K562 (cell line): ENCODE measurements at regions not wholly inside any gene's neighbourhood (a gene's known extent, or its start where the extent isn't known, plus 50 kb on each side); places are given as distances from the start of the nearest gene placed in this dataset.

ENCODE experiments used
- ATAC-seq: fragments of 200-7000 bp; cut with Tn5 transposase; 3 replicates; pipeline ENCODE4 v1.9.1; 2020; ENCODE audit warnings: moderate library complexity
- BruUV-seq: library from RNA; stranded (reverse); fragments of 400-500 nt; replicated peaks from 2 replicates; lab custom pipeline; 2021; lab: Mats Ljungman, UMichigan
- CTCF ChIA-PET: fragments of 300-600 bp; formaldehyde crosslinking; extraction: SDS; loops from one replicate; lab custom pipeline; 2021; ENCODE audit warnings: low intra/inter-chr PET ratio; lab: Yijun Ruan, JAX
- POLR2A ChIA-PET: fragments of 300-600, 350-650 bp; sonication (Branson Sonifier 250); formaldehyde crosslinking; extraction: SDS; loops from one replicate; lab custom pipeline; 2021; ENCODE audit warnings: antibody characterized with exemption, inconsistent platforms; lab: Yijun Ruan, JAX
- DNase-seq, 4 experiments: peaks; one replicate each; pipeline versions ENCODE4 v3.0.0 to v3.0.0-alpha.2; 2011 to 2018; ENCODE audit warnings: low spot score in 3 of 4, mixed read lengths in 3 of 4; ENCODE audit errors: extremely low read depth in 1 of 4
- FAIRE-seq: peaks from 2 replicates; lab custom pipeline; 2011; peaks lifted over from hg19 to GRCh38; lab: Jason Lieb, UNC
- H2AFZ ChIP-seq: 2 replicates; pipeline ENCODE4 v1.6.0; 2011; ENCODE audit warnings: low read depth, low read length, control low read depth, inconsistent platforms
- H3K27ac ChIP-seq: fragments of 200-600 bp; 3 replicates; pipeline ENCODE4 v1.8.0; 2011; ENCODE audit warnings: low read depth, mild to moderate bottlenecking, control low read depth, inconsistent platforms, low read length, moderate library complexity, mixed read lengths; ENCODE audit errors: extremely low read depth
- H3K27me3 ChIP-seq, 2 experiments: fragments of 300-600 bp in 1 of 2; 2 replicates in 1 of 2; 3 replicates in 1 of 2; pipeline versions ENCODE4 v1.6.0 to v1.8.0; 2011; ENCODE audit warnings: inconsistent platforms in 2 of 2, low read length in 2 of 2, mild to moderate bottlenecking in 1 of 2, mixed read lengths in 1 of 2, moderate library complexity in 1 of 2; ENCODE audit not compliant: control insufficient read depth in 2 of 2, insufficient read depth in 2 of 2
- H3K36me3 ChIP-seq: fragments of 300-600 bp; 3 replicates; pipeline ENCODE4 v1.8.0; 2011; ENCODE audit warnings: mild to moderate bottlenecking, low read length, inconsistent platforms; ENCODE audit not compliant: control insufficient read depth, insufficient read depth
- H3K4me1 ChIP-seq, 2 experiments: fragments of 200-600 bp in 1 of 2; replicated peaks in 1 of 2; 2 replicates in 1 of 2; 3 replicates in 1 of 2; pipeline versions ENCODE4 v1.5.1 to v1.8.0; 2011; ENCODE audit warnings: inconsistent platforms in 2 of 2, low read length in 2 of 2, mild to moderate bottlenecking in 1 of 2, mixed read lengths in 1 of 2, moderate library complexity in 1 of 2; ENCODE audit not compliant: control insufficient read depth in 2 of 2, insufficient read depth in 2 of 2
- H3K4me2 ChIP-seq: 2 replicates; pipeline ENCODE4 v1.6.1; 2011; ENCODE audit warnings: low read length, control low read depth, inconsistent platforms, mixed read lengths; ENCODE audit not compliant: insufficient read depth
- H3K4me3 ChIP-seq: fragments of 200-600 bp; sonication (generic), shearing (Covaris generic); 2 replicates; pipeline ENCODE4 v1.5.1; 2016; ENCODE audit warnings: control low read depth, inconsistent platforms
- H3K79me2 ChIP-seq: fragments of 200-600 bp; 3 replicates; pipeline ENCODE4 v1.8.0; 2011; ENCODE audit warnings: low read length, inconsistent platforms; ENCODE audit not compliant: control insufficient read depth, insufficient read depth
- H3K9ac ChIP-seq, 2 experiments: 2 replicates each; pipeline versions ENCODE4 v1.6.0 to v1.6.1; 2011; ENCODE audit warnings: low read depth in 2 of 2, low read length in 2 of 2, control low read depth in 1 of 2, inconsistent platforms in 1 of 2, mild to moderate bottlenecking in 1 of 2, mixed read lengths in 1 of 2; ENCODE audit not compliant: insufficient read depth in 1 of 2
- H3K9me1 ChIP-seq: one replicate; pipeline ENCODE4 v1.6.0; 2011; ENCODE audit warnings: inconsistent platforms, mild to moderate bottlenecking, low read length, moderate library complexity; ENCODE audit not compliant: control insufficient read depth, insufficient read depth
- H3K9me3 ChIP-seq: replicated peaks from 2 replicates; pipeline ENCODE4 v1.5.1; 2011; ENCODE audit warnings: low read depth, low read length, inconsistent platforms; ENCODE audit not compliant: control insufficient read depth, insufficient read depth
- H4K20me1 ChIP-seq: replicated peaks from 2 replicates; pipeline ENCODE4 v1.6.1; 2011; ENCODE audit warnings: low read length, inconsistent platforms, mixed read lengths; ENCODE audit not compliant: control insufficient read depth, insufficient read depth
- CSDE1 ChIP-seq, 2 experiments: fragments of 450-650 bp; IDR thresholded peaks; 2 replicates each; pipeline ENCODE4 v1.6.1; 2016; ENCODE audit warnings: mild to moderate bottlenecking in 1 of 2
- FIP1L1 ChIP-seq: fragments of 200-400 bp; formaldehyde crosslinking; IDR thresholded peaks from 2 replicates; pipeline ENCODE4 v1.6.1; 2018; ENCODE audit warnings: mild to moderate bottlenecking, low read depth, low read length; ENCODE audit not compliant: poor library complexity, severe bottlenecking
- HDAC8 ChIP-seq: fragments of 450-650 bp; IDR thresholded peaks from 2 replicates; pipeline ENCODE4 v1.6.1; 2016; ENCODE audit warnings: mild to moderate bottlenecking, missing genetic modification characterization, moderate library complexity, missing compliant biosample characterization
- ILK ChIP-seq: fragments of 450-650 bp; IDR thresholded peaks from 2 replicates; pipeline ENCODE4 v1.6.1; 2016; ENCODE audit warnings: missing genetic modification characterization, low read depth, mild to moderate bottlenecking, missing compliant biosample characterization, moderate library complexity, borderline replicate concordance
- KDM1A ChIP-seq, 2 experiments: fragments of 450-650 bp; IDR thresholded peaks; 2 replicates each; pipeline ENCODE4 v1.6.1; 2016; ENCODE audit warnings: mild to moderate bottlenecking in 2 of 2
- MXI1 ChIP-seq: IDR thresholded peaks from 2 replicates; pipeline ENCODE4 v1.6.1; 2011; ENCODE audit warnings: low read depth, mild to moderate bottlenecking, improper control_type of control experiment, low read length
- NR2C1 ChIP-seq, 2 experiments: fragments of 450-650 bp; IDR thresholded peaks; 2 replicates each; pipeline ENCODE4 v1.6.1; 2017; ENCODE audit warnings: mild to moderate bottlenecking in 2 of 2, antibody characterized with exemption in 1 of 2, inconsistent platforms in 1 of 2, missing compliant biosample characterization in 1 of 2, missing genetic modification characterization in 1 of 2
- NR2F6 ChIP-seq: fragments of 450-650 bp; formaldehyde crosslinking; IDR thresholded peaks from 2 replicates; pipeline ENCODE4 v1.4.0; 2020; ENCODE audit warnings: mild to moderate bottlenecking
- NR3C1 ChIP-seq: sonication (generic); formaldehyde crosslinking; IDR thresholded peaks from 2 replicates; pipeline ENCODE4 v1.8.1; 2022; ENCODE audit warnings: missing genetic modification reagents
- ZNF274 ChIP-seq: IDR thresholded peaks from 2 replicates; pipeline ENCODE4 v1.6.1; 2011; ENCODE audit warnings: low read depth, mild to moderate bottlenecking, low read length, moderate library complexity, borderline replicate concordance
- ZNF316 ChIP-seq: fragments of 450-650 bp; IDR thresholded peaks from 2 replicates; pipeline ENCODE4 v1.6.1; 2016
- ZNF324 ChIP-seq: fragments of 250-450 bp; sonication (Bioruptor Pico); IDR thresholded peaks from 2 replicates; pipeline ENCODE4 v1.4.0; 2020; ENCODE audit warnings: mild to moderate bottlenecking
- ZNF699 ChIP-seq: fragments of 250-450 bp; sonication (Bioruptor Pico); IDR thresholded peaks from 2 replicates; pipeline ENCODE4 v1.8.0; 2021; ENCODE audit warnings: mild to moderate bottlenecking, moderate library complexity; ENCODE audit not compliant: insufficient replicate concordance
- ZNF780A ChIP-seq: fragments of 250-450 bp; sonication (Bioruptor Pico); IDR thresholded peaks from 2 replicates; pipeline ENCODE4 v1.5.0; 2021; ENCODE audit warnings: mild to moderate bottlenecking
- ZNF785 ChIP-seq: fragments of 250-450 bp; sonication (Bioruptor Pico); IDR thresholded peaks from 2 replicates; pipeline ENCODE4 v1.4.0; 2020; ENCODE audit warnings: mild to moderate bottlenecking
- WGBS: fragments of 100-300 bp; shearing (Covaris generic); methylation state at CpG from one replicate; pipeline ENCODE4 v1.1.6; 2016; ENCODE audit warnings: low coverage, mixed read lengths; ENCODE audit not compliant: insufficient coverage; ENCODE audit errors: missing lambda C conversion rate; 5-methylcytosine and 5-hydroxymethylcytosine counted together
- in situ Hi-C: fragments of 300-500 bp; cut with MboI; formaldehyde crosslinking; loops from 4 replicates; pipeline ENCODE4 v1.15.0; 2018; ENCODE audit warnings: inconsistent platforms, mixed read lengths
- intact Hi-C: fragments of 100-400 bp; cut with micrococcal nuclease; formaldehyde crosslinking; loops from 2 replicates; pipeline ENCODE4 v1.14.2; 2022
- TF ChIP-seq, protein P1 (sequence below): fragments of 250-450 bp; sonication (Bioruptor Pico); IDR thresholded peaks from 2 replicates; pipeline ENCODE4 v1.9.0; 2021; ENCODE audit warnings: mild to moderate bottlenecking, inconsistent platforms

DNA sequence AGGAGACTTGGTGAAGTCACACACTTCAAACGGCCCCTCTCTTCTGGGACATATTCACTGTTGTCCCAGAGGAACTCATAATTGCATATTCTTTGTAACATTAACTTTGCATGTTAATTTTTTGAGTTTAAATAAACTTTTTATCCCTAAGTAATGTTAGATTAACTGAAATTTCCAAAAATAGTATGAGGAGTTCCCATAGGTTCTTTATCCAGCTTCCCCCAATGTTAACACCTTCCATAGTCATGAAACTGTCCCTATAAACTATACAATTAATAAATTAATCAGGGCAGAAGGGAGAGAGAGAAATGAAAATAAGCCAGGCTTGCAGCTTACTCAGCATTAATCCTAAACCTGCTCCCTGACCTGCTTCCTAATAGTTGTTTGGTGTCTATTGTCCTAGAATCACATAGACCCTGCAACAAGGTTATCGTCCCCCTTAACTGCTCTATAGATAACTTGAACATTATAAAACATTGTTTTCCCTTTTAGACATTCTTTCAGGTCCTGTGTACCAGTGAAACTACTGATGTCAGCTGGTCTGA is 589.8 kb upstream of the CDH5 start:
- ChIA-PET CTCF (no interaction called here), POLR2A (no interaction called here)
- no peak overlapping the region for H3K9ac ChIP-seq
- TF ChIP-seq ZNF785 (CRISPR knock-in tag) (no peak), ZNF316 (0 out of 2 replicates have a peak, but pooled peaks have one; percentile 22)
- TF ChIP-seq, all 486 proteins: peak for 1
- Histone ChIP-seq H3K79me2 (no peaks in the 10 kb centered on the region), H3K9me3 (peaks cover 3% of the 10 kb centered on the region), H4K20me1 (no peaks in the 10 kb centered on the region), H3K27ac (no peak overlapping the region), H3K4me2 (no peak overlapping the region), H3K4me3 (no peak overlapping the region), H3K4me1 (peaks cover 0 to 4% of the 10 kb centered on the region in 2 experiments; a peak in 1 of 5 replicates), H3K36me3 (no peaks in the 10 kb centered on the region), H3K9me1 (no peaks in the 10 kb centered on the region), H2AFZ (no peak overlapping the region), H3K27me3 (no peaks in the 10 kb centered on the region)
- intact Hi-C loops (no loop called here), in situ Hi-C loops (no loop called here)
- WGBS, result 30% methylated on average over 2 of the region's 2 CpGs
- ATAC-seq (no peak), DNase-seq (no peak), FAIRE-seq (no peak)
- no TSS peak for BruUV-seq

DNA sequence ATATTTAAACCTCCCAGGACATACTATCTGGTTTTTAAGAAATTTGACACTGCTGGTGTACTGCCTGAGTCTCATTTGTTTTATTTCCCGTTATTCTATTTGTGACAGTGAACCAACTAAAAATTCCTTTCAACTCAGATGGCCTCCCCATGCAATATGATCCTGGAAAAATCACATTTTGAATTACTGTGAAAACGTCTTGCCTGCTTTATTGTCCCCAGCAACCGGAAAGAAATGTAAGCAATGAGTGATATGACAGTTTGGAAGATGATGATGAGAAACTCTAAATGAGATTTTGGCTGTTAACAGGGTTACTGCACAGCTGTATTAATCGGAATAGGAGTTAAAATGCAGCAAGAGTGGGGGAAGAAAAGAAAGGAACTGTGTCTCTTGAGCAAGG is 590.7 kb upstream of the CDH5 start:
- H3K9ac ChIP-seq, result no peak overlapping the region
- BruUV-seq, result no TSS peak
- FAIRE-seq, result no peak
- H4K20me1 ChIP-seq, result no peaks in the 10 kb centered on the region
- ChIA-PET CTCF (no interaction called here), POLR2A (no interaction called here)
- ATAC-seq, result no peak
- H3K4me1 ChIP-seq, result no peaks in the 10 kb centered on the region; a peak in 1 of 5 replicates
- H3K27me3 ChIP-seq, result no peaks in the 10 kb centered on the region
- DNase-seq, result no peak
- H3K9me1 ChIP-seq, result no peaks in the 10 kb centered on the region
- WGBS, result 9% methylated on average over 4 of the region's 4 CpGs
- no peak overlapping the region for H3K4me2 ChIP-seq
- no peak overlapping the region for H3K4me3 ChIP-seq
- no peaks in the 10 kb centered on the region for H3K36me3 ChIP-seq
- intact Hi-C loops (no loop called here), in situ Hi-C loops (no loop called here)
- H3K79me2 ChIP-seq, result no peaks in the 10 kb centered on the region
- peaks cover 12% of the 10 kb centered on the region for H3K9me3 ChIP-seq
- no peak overlapping the region for H2AFZ ChIP-seq
- H3K27ac ChIP-seq, result no peak overlapping the region
- TF ChIP-seq ILK (tag) (no peak), FIP1L1 (no peak), ZNF324 (no peak), ZNF274 (no peak), KDM1A (IDR thresholded peaks at IDR 0.05) (no peak), HDAC8 (tag) (no peak), ZNF780A (CRISPR knock-in tag) (no peak), NR3C1 (CRISPR knock-in tag) (no peak), CSDE1 (IDR thresholded peaks at IDR 0.05) (no peak), NR2C1 (IDR thresholded peaks at IDR 0.05) (no peak), NR2C1 (tag; IDR thresholded peaks at IDR 0.05) (no peak), MXI1 (no peak), NR2F6 (CRISPR knock-in tag) (no peak), ZNF699 (CRISPR knock-in tag) (no peak)
- TF ChIP-seq, protein P1, sequence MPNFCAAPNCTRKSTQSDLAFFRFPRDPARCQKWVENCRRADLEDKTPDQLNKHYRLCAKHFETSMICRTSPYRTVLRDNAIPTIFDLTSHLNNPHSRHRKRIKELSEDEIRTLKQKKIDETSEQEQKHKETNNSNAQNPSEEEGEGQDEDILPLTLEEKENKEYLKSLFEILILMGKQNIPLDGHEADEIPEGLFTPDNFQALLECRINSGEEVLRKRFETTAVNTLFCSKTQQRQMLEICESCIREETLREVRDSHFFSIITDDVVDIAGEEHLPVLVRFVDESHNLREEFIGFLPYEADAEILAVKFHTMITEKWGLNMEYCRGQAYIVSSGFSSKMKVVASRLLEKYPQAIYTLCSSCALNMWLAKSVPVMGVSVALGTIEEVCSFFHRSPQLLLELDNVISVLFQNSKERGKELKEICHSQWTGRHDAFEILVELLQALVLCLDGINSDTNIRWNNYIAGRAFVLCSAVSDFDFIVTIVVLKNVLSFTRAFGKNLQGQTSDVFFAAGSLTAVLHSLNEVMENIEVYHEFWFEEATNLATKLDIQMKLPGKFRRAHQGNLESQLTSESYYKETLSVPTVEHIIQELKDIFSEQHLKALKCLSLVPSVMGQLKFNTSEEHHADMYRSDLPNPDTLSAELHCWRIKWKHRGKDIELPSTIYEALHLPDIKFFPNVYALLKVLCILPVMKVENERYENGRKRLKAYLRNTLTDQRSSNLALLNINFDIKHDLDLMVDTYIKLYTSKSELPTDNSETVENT (CRISPR knock-in tag), result no peak
